Chondrocyte (in vitro differentiated cells): ENCODE measurements at regions not wholly inside any gene's neighbourhood (a gene's known extent, or its start where the extent isn't known, plus 50 kb on each side); places are given as distances from the start of the nearest gene placed in this dataset.
"Not testable (repeated sequence)": the region's sequence is repeated elsewhere in the genome, so short reads cannot be mapped to it uniquely, and the experiment has no call there.

Experiments
- DNase-seq: peaks from one replicate; pipeline ENCODE4 v3.0.0; 2021; ENCODE audit warnings: mixed read lengths, low spot score
- H3K27ac Mint-ChIP-seq: one replicate; pipeline ENCODE4 v1.8.0; 2021; ENCODE audit warnings: mild to moderate bottlenecking, moderate library complexity, mixed read lengths; ENCODE audit not compliant: unreplicated experiment
- H3K27me3 Mint-ChIP-seq: 2 replicates; pipeline ENCODE4 v1.8.0; 2021; ENCODE audit warnings: low read depth, mixed read lengths
- H3K36me3 Mint-ChIP-seq: 2 replicates; pipeline ENCODE4 v1.8.0; 2021; ENCODE audit warnings: low read depth, mixed read lengths
- H3K4me1 Mint-ChIP-seq: 2 replicates; pipeline ENCODE4 v1.8.0; 2021; ENCODE audit warnings: low read depth, mild to moderate bottlenecking, mixed read lengths
- H3K4me3 Mint-ChIP-seq: one replicate; pipeline ENCODE4 v1.8.0; 2021; ENCODE audit warnings: mild to moderate bottlenecking, moderate library complexity, mixed read lengths; ENCODE audit not compliant: unreplicated experiment
- H3K9me3 Mint-ChIP-seq: 2 replicates; pipeline ENCODE4 v1.8.0; 2021; ENCODE audit warnings: low read depth, mixed read lengths

GRCh38 chr2:87455209-87455853 is 292.6 kb upstream of the PLGLB2 start:
- not testable (repeated sequence) for H3K9me3 Mint-ChIP-seq, H3K27me3 Mint-ChIP-seq, H3K36me3 Mint-ChIP-seq, DNase-seq
- H3K4me3 Mint-ChIP-seq: peak overlapping the region; percentile 60
- peak overlapping the region; percentile 8 for H3K27ac Mint-ChIP-seq
- peaks cover 30% of the 10 kb centered on the region for H3K4me1 Mint-ChIP-seq

GRCh38 chr2:87455854-87456249 is 292.0 kb upstream of the PLGLB2 start:
- not testable (repeated sequence) for DNase-seq, H3K27ac Mint-ChIP-seq, H3K27me3 Mint-ChIP-seq

GRCh38 chr2:87456477-87457128 is 291.3 kb upstream of the PLGLB2 start:
- not testable (repeated sequence) for H3K27me3 Mint-ChIP-seq, H3K9me3 Mint-ChIP-seq, H3K36me3 Mint-ChIP-seq, DNase-seq
- H3K4me1 Mint-ChIP-seq: peaks cover 30% of the 10 kb centered on the region
- peak overlapping the region; percentile 85 for H3K27ac Mint-ChIP-seq
- peak overlapping the region; percentile 72 for H3K4me3 Mint-ChIP-seq

More at GRCh38 chr2:87455854-87456249, 292.0 kb upstream of the PLGLB2 start:
- H3K4me3 Mint-ChIP-seq: peak overlapping the region; percentile 60
- H3K9me3 Mint-ChIP-seq, H3K36me3 Mint-ChIP-seq: not testable (repeated sequence)
- H3K4me1 Mint-ChIP-seq: peaks cover 30% of the 10 kb centered on the region

GRCh38 chr2:87457129-87457499 is 290.8 kb upstream of the PLGLB2 start:
- not testable (repeated sequence) for H3K27ac Mint-ChIP-seq, H3K27me3 Mint-ChIP-seq, H3K9me3 Mint-ChIP-seq, H3K36me3 Mint-ChIP-seq, DNase-seq
- Mint-ChIP-seq H3K4me3 (peak overlapping the region; percentile 19), H3K4me1 (peaks cover 31% of the 10 kb centered on the region)

- Mint-ChIP-seq H3K27ac (peak overlapping the region; percentile 71), H3K4me1 (peaks cover 20% of the 10 kb centered on the region), H3K4me3 (peak overlapping the region; percentile 67)
- not testable (repeated sequence) for H3K9me3 Mint-ChIP-seq, H3K36me3 Mint-ChIP-seq, DNase-seq, H3K27me3 Mint-ChIP-seq
Measured at GRCh38 chr2:87458938-87459337, 288.9 kb upstream of the PLGLB2 start.

GRCh38 chr2:87460104-87460503 is 287.8 kb upstream of the PLGLB2 start:
- H3K27ac Mint-ChIP-seq, H3K27me3 Mint-ChIP-seq, H3K36me3 Mint-ChIP-seq, H3K9me3 Mint-ChIP-seq, H3K4me3 Mint-ChIP-seq, DNase-seq: not testable (repeated sequence)
- H3K4me1 Mint-ChIP-seq: peaks cover 21% of the 10 kb centered on the region

GRCh38 chr2:87460662-87461061 is 287.2 kb upstream of the PLGLB2 start:
- not testable (repeated sequence) for H3K9me3 Mint-ChIP-seq, H3K4me3 Mint-ChIP-seq, H3K36me3 Mint-ChIP-seq, DNase-seq, H3K27ac Mint-ChIP-seq, H3K27me3 Mint-ChIP-seq
- peaks cover 24% of the 10 kb centered on the region for H3K4me1 Mint-ChIP-seq

GRCh38 chr2:87461671-87462070 is 286.2 kb upstream of the PLGLB2 start:
- H3K27ac Mint-ChIP-seq: peak overlapping the region; percentile 32

GRCh38 chr2:87464219-87464618 is 283.7 kb upstream of the PLGLB2 start:
- H3K36me3 Mint-ChIP-seq, H3K9me3 Mint-ChIP-seq, H3K4me3 Mint-ChIP-seq, H3K27me3 Mint-ChIP-seq, DNase-seq: not testable (repeated sequence)
- Mint-ChIP-seq H3K4me1 (peaks cover 33% of the 10 kb centered on the region), H3K27ac (peak overlapping the region; percentile 22)

More at GRCh38 chr2:87461671-87462070, 286.2 kb upstream of the PLGLB2 start:
- H3K9me3 Mint-ChIP-seq, H3K4me3 Mint-ChIP-seq, H3K27me3 Mint-ChIP-seq, DNase-seq, H3K36me3 Mint-ChIP-seq: not testable (repeated sequence)
- H3K4me1 Mint-ChIP-seq: peaks cover 30% of the 10 kb centered on the region

- DNase-seq, H3K4me3 Mint-ChIP-seq, H3K27ac Mint-ChIP-seq, H3K36me3 Mint-ChIP-seq, H3K9me3 Mint-ChIP-seq, H3K27me3 Mint-ChIP-seq: not testable (repeated sequence)
- H3K4me1 Mint-ChIP-seq: peaks cover 39% of the 10 kb centered on the region
Measured at GRCh38 chr2:87465730-87466129, 282.2 kb upstream of the PLGLB2 start.

- DNase-seq, H3K4me3 Mint-ChIP-seq, H3K27me3 Mint-ChIP-seq, H3K9me3 Mint-ChIP-seq, H3K36me3 Mint-ChIP-seq, H3K27ac Mint-ChIP-seq: not testable (repeated sequence)
- peaks cover 41% of the 10 kb centered on the region for H3K4me1 Mint-ChIP-seq
Measured at GRCh38 chr2:87466591-87467120, 281.2 kb upstream of the PLGLB2 start.

GRCh38 chr2:87468429-87468981 is 279.4 kb upstream of the PLGLB2 start:
- not testable (repeated sequence) for H3K4me3 Mint-ChIP-seq
- H3K4me1 Mint-ChIP-seq: peaks cover 40% of the 10 kb centered on the region

More at GRCh38 chr2:87468429-87468981, 279.4 kb upstream of the PLGLB2 start:
- peak overlapping the region; percentile 78 for H3K27ac Mint-ChIP-seq
- not testable (repeated sequence) for DNase-seq, H3K27me3 Mint-ChIP-seq, H3K9me3 Mint-ChIP-seq, H3K36me3 Mint-ChIP-seq
